GM19351 (cell line): ENCODE measurements at regions not wholly inside any gene's neighbourhood (a gene's known extent, or its start where the extent isn't known, plus 50 kb on each side); places are given as distances from the start of the nearest gene placed in this dataset.
"Not testable (repeated sequence)": the region's sequence is repeated elsewhere in the genome, so short reads cannot be mapped to it uniquely, and the experiment has no call there.

Experiments
- ATAC-seq: cut with Tn5 transposase; IDR thresholded peaks from one replicate; pipeline ENCODE4 v1.9.1; 2021; ENCODE audit warnings: mild to moderate bottlenecking, moderate library complexity; ENCODE audit not compliant: unreplicated experiment

- no peak for ATAC-seq
Measured at GRCh38 chr7:46290374-46291049, 369.4 kb upstream of the IGFBP3 start.

GRCh38 chr7:46288861-46289260 is 367.8 kb upstream of the IGFBP3 start:
- no peak for ATAC-seq

DNA sequence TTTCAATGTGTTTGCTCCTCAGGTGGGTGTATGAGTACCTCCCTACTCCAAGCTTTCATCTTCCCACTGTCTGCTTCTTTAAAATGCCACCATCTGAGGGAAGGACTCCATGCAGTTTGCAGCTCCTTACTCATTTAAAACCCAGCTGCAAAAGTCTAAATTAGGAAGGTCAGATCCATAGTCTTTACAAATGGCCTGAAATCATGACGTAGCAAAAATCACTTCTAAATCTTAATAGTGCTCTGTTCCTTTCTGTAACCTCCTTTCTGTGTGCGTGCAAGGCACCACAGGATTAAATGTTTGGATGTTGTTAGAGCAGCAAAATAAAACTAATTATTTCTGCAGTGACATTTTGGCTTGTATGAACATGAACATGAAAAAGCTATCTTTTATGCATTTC is 366.9 kb upstream of the IGFBP3 start:
- ATAC-seq, result no peak

DNA sequence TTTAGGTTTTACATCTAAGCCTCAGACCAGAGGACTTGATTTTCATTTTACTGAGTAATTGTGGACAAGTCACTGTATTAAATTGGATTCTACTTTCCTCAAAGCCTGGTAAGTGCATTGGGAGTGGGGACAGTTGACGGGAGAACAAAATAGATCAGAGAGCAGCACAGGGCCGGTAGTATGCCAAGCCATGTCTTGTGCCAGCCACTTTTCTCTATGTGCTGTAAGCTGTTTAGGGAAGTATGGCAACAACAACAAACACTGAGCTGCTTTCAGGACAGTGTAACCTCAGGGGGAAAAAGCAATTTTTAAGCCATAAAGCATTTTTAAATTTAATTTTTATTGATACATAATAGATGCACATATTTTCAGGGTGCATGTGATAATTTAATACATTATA is 365.9 kb upstream of the IGFBP3 start:
- no peak for ATAC-seq

DNA sequence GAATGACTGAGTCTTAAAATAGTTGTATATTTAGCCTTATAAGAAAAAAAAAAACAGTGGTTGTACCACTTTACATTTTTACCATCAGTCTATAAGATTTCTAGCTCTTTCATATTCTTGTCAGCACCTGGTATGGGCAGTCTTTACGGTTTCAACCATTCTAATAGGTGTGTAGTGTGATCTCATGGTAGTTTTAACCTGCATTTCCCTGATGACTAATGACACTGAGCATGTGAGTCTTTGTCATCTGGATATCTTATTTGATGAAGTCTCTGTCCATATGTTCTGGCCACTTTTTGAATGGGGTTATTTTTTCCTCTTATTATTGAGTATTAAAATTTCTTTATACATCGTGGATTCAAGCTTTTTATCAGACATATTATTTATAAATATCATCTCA is 365.3 kb upstream of the IGFBP3 start:
- ATAC-seq, result no peak

DNA sequence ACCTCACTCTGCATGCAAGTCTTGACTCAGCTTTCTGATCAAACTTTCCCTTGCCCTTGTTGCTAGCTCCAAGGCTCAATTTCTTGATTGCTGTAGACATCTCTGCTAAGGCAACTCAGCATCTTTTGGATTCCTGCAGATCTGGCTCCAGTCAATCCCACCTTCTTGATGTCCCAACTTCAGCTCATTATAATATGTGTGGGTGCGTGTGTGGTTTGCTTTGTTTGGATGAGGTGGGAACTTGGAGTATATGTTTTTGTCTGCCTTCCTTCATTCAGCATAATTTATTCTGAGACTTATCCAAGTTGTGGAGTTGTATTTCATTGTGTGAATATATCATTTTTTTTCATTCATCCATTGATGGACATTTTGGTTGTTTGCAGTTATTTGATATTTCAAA is 364.8 kb upstream of the IGFBP3 start:
- ATAC-seq, result no peak

DNA sequence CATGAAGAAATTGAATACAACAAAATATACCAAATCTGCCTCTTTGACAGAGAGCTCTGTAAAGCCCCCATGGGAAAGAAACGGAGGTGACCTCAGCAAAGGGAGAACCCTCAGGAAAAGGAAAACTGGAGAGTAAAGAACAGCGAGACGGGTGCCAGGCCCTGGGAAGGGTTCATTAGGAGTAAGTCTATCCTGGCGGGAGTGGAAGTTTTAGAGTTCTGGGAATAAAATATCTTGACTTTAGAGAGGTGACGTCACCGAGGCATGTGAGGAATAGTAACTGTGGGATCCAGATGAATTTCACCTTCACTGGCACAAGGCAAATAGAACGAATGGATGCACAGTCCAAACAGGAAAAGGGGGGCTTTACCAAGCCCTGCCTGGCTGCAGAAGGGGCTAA is 362.8 kb upstream of the IGFBP3 start:
- no peak for ATAC-seq

- ATAC-seq, result no peak
Measured at GRCh38 chr7:46282155-46282554, 361.1 kb upstream of the IGFBP3 start.

DNA sequence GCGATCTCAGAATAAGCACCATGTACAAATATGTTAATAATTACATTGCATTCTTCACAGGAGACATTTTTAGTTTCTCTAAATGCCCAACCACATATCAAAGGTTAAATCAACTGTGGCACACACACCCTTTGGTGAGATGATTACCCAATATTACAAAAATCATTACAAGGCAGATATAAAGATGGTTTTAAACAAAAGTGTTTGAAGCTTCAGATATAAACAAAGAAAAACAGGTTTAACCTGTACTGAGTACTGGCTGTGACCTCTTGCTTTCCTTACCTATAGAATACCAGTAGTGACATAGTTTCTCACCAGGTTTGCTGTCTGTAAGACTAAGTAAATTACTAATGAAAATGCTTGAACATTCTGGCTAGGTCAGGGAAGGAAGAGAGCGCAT is 360.0 kb upstream of the IGFBP3 start:
- ATAC-seq, result no peak

GRCh38 chr7:46279290-46279689 is 358.2 kb upstream of the IGFBP3 start:
- ATAC-seq, result no peak

GRCh38 chr7:46264646-46265045 is 343.6 kb upstream of the IGFBP3 start:
- ATAC-seq, result no peak

- ATAC-seq, result not testable (repeated sequence)
Measured at GRCh38 chr7:46261638-46262037, 340.6 kb upstream of the IGFBP3 start.

DNA sequence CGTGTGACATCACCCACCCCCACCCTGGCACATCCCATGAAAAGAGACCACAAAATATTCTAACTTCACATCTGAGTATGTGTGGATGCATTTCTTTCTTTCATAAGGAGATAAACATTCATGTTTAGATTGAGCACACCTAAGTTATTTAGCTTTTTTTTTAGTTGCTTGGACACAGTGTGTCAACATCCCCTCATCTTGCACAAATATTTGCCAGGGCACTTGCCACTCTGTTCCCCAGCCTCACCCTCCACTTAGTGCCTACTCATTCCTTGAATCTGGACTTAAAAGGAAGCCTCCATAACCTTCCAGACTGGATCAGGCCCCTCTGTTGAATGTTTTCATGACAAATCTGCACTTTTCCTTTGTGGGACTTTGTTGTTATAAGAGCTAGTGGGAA is 338.9 kb upstream of the IGFBP3 start:
- no peak for ATAC-seq

GRCh38 chr7:46257761-46258448 is 336.8 kb upstream of the IGFBP3 start:
- ATAC-seq, result no peak

GRCh38 chr7:46256870-46257661 is 336.0 kb upstream of the IGFBP3 start:
- no peak for ATAC-seq

DNA sequence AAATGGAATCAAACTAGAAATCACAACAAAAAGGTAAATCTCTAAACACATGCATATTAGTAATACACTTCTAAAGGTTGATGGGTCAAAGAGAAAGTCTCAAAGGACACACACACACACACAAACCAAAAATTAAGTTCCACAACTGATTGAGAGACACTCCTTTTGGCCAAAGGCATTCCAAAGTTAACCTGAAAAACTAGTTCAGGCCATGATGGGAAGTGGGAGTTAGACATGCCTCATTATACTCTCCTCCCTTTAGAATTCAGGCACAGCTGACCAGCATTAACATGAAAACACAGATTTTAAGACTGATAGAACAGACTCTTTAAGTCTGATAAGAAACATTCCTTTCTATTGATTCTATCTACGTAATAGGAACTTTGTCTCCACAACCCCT is 332.4 kb upstream of the IGFBP3 start:
- ATAC-seq, result no peak

- ATAC-seq, result no peak
Measured at GRCh38 chr7:46247664-46248063, 326.6 kb upstream of the IGFBP3 start.

GRCh38 chr7:46245586-46246111 is 324.6 kb upstream of the IGFBP3 start:
- no peak for ATAC-seq

GRCh38 chr7:46244757-46245156 is 323.7 kb upstream of the IGFBP3 start:
- ATAC-seq, result no peak

GRCh38 chr7:46243406-46243805 is 322.3 kb upstream of the IGFBP3 start:
- no peak for ATAC-seq

DNA sequence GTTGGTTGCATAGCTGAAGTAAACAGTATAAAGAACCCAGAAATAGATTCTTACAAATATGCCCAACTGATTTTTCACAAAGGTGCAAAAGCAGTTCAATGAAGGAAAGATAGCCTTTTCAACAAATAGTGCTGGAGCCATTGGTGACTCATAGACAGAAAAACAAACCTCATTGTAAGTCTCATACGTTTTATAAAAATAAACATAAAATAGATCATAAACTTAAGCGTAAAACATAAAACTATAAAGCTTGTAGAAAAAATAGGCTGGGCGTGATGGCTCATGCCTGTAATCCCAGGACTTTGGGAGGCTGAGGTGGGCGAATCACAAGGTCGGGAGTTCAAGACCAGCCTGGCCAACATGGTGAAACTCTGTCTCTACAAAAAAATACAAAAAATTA is 318.8 kb upstream of the IGFBP3 start:
- ATAC-seq, result no peak

- no peak for ATAC-seq
Measured at GRCh38 chr7:46237466-46237865, 316.4 kb upstream of the IGFBP3 start.
